DOHH2 (cell line): ENCODE measurements at regions not wholly inside any gene's neighbourhood (a gene's known extent, or its start where the extent isn't known, plus 50 kb on each side); places are given as distances from the start of the nearest gene placed in this dataset.

Experiments
- H3F3A ChIP-seq: fragments of 200-600 bp; sonication (generic), shearing (Covaris generic); 2 replicates; pipeline ENCODE4 v1.6.0; 2016; ENCODE audit warnings: antibody characterized with exemption, mild to moderate bottlenecking; ENCODE audit not compliant: control insufficient read depth, insufficient read depth
- H3K27ac ChIP-seq: fragments of 200-600 bp; sonication (generic); 2 replicates; pipeline ENCODE4 v1.5.1; 2014; ENCODE audit warnings: low read depth, mild to moderate bottlenecking, low read length, moderate library complexity
- H3K27me3 ChIP-seq: fragments of 200-600 bp; sonication (generic); 2 replicates; pipeline ENCODE4 v1.6.1; 2014; ENCODE audit warnings: mild to moderate bottlenecking, low read length, mixed read lengths; ENCODE audit not compliant: control insufficient read depth
- H3K36me3 ChIP-seq: fragments of 200-600 bp; sonication (generic); 2 replicates; pipeline ENCODE4 v1.6.1; 2014; ENCODE audit warnings: mild to moderate bottlenecking, low read length, moderate library complexity, mixed read lengths; ENCODE audit not compliant: control insufficient read depth
- H3K4me1 ChIP-seq: fragments of 200-600 bp; sonication (generic); 2 replicates; pipeline ENCODE4 v1.6.1; 2014; ENCODE audit warnings: mild to moderate bottlenecking, low read length, mixed read lengths; ENCODE audit not compliant: control insufficient read depth
- H3K4me2 ChIP-seq: fragments of 200-600 bp; sonication (generic); 2 replicates; pipeline ENCODE4 v1.6.0; 2014; ENCODE audit warnings: mild to moderate bottlenecking, low read length, moderate library complexity
- H3K4me3 ChIP-seq: fragments of 200-600 bp; sonication (generic); 2 replicates; pipeline ENCODE4 v1.5.1; 2014; ENCODE audit warnings: mild to moderate bottlenecking, low read length, mixed read lengths
- H3K79me2 ChIP-seq: fragments of 200-600 bp; sonication (generic); 2 replicates; pipeline ENCODE4 v1.6.1; 2014; ENCODE audit warnings: mild to moderate bottlenecking, low read length, mixed read lengths; ENCODE audit not compliant: control insufficient read depth
- H3K9me2 ChIP-seq: fragments of 200-600 bp; sonication (generic); replicated peaks from 2 replicates; pipeline ENCODE4 v1.6.1; 2014; ENCODE audit warnings: mild to moderate bottlenecking, low read length, mixed read lengths; ENCODE audit not compliant: control insufficient read depth
- H3K9me3 ChIP-seq: fragments of 200-600 bp; sonication (generic); 2 replicates; pipeline ENCODE4 v1.6.1; 2014; ENCODE audit warnings: antibody characterized with exemption, low read length, mixed read lengths; ENCODE audit not compliant: control insufficient read depth, insufficient read depth
- H4K20me1 ChIP-seq: fragments of 200-600 bp; sonication (generic); 2 replicates; pipeline ENCODE4 v1.6.0; 2014; ENCODE audit warnings: low read depth, mild to moderate bottlenecking, antibody characterized with exemption, low read length, moderate library complexity; ENCODE audit not compliant: control insufficient read depth, insufficient read depth
- EZH2phosphoT487 ChIP-seq: fragments of 200-600 bp; sonication (generic); IDR thresholded peaks from 2 replicates; pipeline ENCODE4 v1.6.1; 2017; ENCODE audit warnings: borderline replicate concordance, mild to moderate bottlenecking, antibody characterized with exemption, low read length, moderate library complexity, mixed read lengths
- TF ChIP-seq, protein P1 (sequence below): fragments of 200-600 bp; sonication (generic); IDR thresholded peaks from one replicate; pipeline ENCODE4 v1.5.1; 2014; ENCODE audit warnings: antibody characterized with exemption, mild to moderate bottlenecking, low read depth, low read length; ENCODE audit not compliant: poor library complexity, severe bottlenecking

DNA sequence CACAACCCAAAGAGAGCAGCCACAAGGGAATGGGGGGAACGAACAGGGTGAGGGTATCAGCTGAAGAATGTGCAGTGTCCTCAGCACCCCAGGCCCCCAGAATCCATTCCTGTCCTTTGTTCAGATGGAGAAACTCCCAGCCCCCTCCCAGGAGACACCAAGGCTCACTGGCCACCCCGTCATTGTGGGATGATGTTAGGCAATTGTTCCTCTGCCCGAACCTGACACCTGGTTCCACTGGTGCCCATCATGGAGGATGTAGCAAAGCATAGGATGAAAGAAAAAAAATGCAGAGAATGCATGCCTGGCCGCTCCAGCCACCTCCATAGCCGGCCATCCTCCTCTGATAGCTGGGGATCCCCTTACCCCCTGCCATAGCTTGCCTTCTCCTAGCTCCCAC, 197.3 kb upstream of the TWIST2 start:
- no peaks in the 10 kb centered on the region for H3K9me2 ChIP-seq
- H3K9me3 ChIP-seq, result no peaks in the 10 kb centered on the region
- TF ChIP-seq EZH2phosphoT487, result no peak
- TF ChIP-seq, protein P1, sequence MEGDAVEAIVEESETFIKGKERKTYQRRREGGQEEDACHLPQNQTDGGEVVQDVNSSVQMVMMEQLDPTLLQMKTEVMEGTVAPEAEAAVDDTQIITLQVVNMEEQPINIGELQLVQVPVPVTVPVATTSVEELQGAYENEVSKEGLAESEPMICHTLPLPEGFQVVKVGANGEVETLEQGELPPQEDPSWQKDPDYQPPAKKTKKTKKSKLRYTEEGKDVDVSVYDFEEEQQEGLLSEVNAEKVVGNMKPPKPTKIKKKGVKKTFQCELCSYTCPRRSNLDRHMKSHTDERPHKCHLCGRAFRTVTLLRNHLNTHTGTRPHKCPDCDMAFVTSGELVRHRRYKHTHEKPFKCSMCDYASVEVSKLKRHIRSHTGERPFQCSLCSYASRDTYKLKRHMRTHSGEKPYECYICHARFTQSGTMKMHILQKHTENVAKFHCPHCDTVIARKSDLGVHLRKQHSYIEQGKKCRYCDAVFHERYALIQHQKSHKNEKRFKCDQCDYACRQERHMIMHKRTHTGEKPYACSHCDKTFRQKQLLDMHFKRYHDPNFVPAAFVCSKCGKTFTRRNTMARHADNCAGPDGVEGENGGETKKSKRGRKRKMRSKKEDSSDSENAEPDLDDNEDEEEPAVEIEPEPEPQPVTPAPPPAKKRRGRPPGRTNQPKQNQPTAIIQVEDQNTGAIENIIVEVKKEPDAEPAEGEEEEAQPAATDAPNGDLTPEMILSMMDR, result no peak
- no peak overlapping the region for H3K27ac ChIP-seq
- no peak overlapping the region for H3K4me3 ChIP-seq
- H3K36me3 ChIP-seq, result no peaks in the 10 kb centered on the region
- no peaks in the 10 kb centered on the region for H4K20me1 ChIP-seq
- H3K4me1 ChIP-seq, result no peaks in the 10 kb centered on the region
- H3K79me2 ChIP-seq, result no peaks in the 10 kb centered on the region
- no peaks in the 10 kb centered on the region for H3K27me3 ChIP-seq
- H3K4me2 ChIP-seq, result no peak overlapping the region
- no peaks in the 10 kb centered on the region for H3F3A ChIP-seq

DNA sequence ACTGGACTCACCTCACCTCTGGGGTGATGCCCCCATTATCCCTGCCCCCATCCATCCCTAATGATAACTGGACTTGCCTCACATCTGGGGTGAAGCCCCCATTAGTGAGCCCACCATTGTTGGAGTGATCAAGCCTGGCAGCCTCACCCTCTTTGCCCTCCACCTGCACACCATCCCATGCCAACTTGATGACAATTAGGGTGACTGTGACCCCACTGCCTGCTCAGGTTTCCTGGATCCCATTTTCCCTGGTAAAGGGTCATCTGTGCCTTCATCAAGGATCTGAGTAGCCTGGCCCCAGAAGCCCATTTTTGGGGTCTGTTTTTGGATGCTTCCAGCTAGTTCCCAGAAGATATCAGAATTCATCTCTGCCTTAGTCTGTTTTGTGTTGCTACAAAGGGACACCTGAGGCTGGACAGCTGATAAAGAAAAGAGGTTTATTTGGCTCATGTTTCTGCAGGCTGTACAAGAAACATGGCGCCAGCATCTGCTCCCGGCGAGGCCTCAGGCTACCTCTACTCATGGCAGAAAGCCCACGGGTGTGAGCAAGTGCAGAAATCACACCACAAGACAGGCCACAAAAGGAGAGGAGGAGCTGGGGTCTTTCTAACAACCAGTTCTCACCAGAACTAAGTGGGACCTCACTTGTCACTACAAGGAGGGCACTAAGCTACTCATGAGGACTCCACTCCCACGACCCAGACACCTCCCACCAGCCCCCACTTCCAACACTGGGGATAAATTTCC, 196.4 kb upstream of the TWIST2 start:
- TF ChIP-seq, protein P1, result no peak
- TF ChIP-seq EZH2phosphoT487, result no peak
- H3K4me1 ChIP-seq, result no peaks in the 10 kb centered on the region

DNA sequence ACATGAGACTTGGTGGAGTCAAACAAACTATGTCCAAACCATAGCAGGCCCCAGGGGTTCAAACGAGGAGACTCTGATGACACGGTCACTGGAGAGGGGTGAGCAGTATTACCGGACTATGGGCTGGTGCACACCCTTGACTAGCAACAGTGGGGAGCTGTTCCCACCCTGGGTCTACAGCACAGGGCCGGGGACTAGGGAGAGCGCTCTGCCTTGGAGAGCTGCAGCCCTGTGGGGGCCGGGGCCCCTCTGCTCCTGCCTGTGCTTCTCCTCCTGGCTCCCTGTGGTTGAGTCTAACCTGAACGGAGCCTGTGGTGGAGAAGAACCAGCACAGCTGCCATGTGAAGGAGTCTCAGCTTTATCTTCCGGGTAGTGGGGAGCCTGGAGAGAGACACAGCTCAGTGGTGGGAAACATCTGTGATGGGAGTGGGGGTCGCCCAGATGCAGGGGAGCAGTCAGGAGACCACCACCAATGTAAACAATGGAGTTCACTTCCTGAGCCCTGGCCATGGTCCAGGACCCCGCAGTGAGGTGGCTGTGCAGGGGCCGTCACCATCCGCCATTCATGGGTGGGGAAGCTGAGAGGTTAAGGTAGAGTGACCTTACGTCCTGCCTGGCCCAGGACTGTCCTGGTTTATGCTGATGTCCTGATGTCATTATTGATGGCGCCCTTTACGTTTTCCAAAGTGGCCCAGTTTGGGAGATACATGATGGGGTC, 195.7 kb upstream of the TWIST2 start:
- H3K27me3 ChIP-seq, result no peaks in the 10 kb centered on the region

More for the DNA sequence above, 196.4 kb upstream of the TWIST2 start:
- no peaks in the 10 kb centered on the region for H3K9me2 ChIP-seq
- H3K4me3 ChIP-seq, result no peak overlapping the region
- H3K36me3 ChIP-seq, result no peaks in the 10 kb centered on the region
- no peaks in the 10 kb centered on the region for H3K27me3 ChIP-seq
- no peaks in the 10 kb centered on the region for H3F3A ChIP-seq
- no peaks in the 10 kb centered on the region for H3K9me3 ChIP-seq
- H3K27ac ChIP-seq, result no peak overlapping the region
- H3K79me2 ChIP-seq, result no peaks in the 10 kb centered on the region
- H4K20me1 ChIP-seq, result no peaks in the 10 kb centered on the region
- H3K4me2 ChIP-seq, result no peak overlapping the region

More for the DNA sequence above, 195.7 kb upstream of the TWIST2 start:
- no peak for TF ChIP-seq EZH2phosphoT487
- TF ChIP-seq, protein P1, result no peak
- H3F3A ChIP-seq, result no peaks in the 10 kb centered on the region
- no peak overlapping the region for H3K4me2 ChIP-seq
- H3K4me3 ChIP-seq, result no peak overlapping the region
- H3K9me2 ChIP-seq, result no peaks in the 10 kb centered on the region
- H3K27ac ChIP-seq, result no peak overlapping the region
- H4K20me1 ChIP-seq, result no peaks in the 10 kb centered on the region
- no peaks in the 10 kb centered on the region for H3K9me3 ChIP-seq
- H3K79me2 ChIP-seq, result no peaks in the 10 kb centered on the region
- no peaks in the 10 kb centered on the region for H3K4me1 ChIP-seq
- no peaks in the 10 kb centered on the region for H3K36me3 ChIP-seq
